GM18498 (cell line): ENCODE measurements at regions not wholly inside any gene's neighbourhood (a gene's known extent, or its start where the extent isn't known, plus 50 kb on each side); places are given as distances from the start of the nearest gene placed in this dataset.

Experiments
- ATAC-seq: cut with Tn5 transposase; IDR thresholded peaks from one replicate; pipeline ENCODE4 v1.9.1; 2021; ENCODE audit warnings: mild to moderate bottlenecking, moderate library complexity; ENCODE audit not compliant: unreplicated experiment

- ATAC-seq, result no peak
Observed at GRCh38 chr16:48105976-48106375, 49.8 kb downstream of the ABCC12 start.

- no peak for ATAC-seq
Observed at GRCh38 chr16:48105456-48105855, 50.3 kb downstream of the ABCC12 start.

GRCh38 chr16:48103591-48103990 lies 52.2 kb downstream of the ABCC12 start:
- ATAC-seq, result no peak

- no peak for ATAC-seq
Observed at GRCh38 chr16:48102083-48103008, 53.4 kb downstream of the ABCC12 start.

GRCh38 chr16:48101069-48101674 lies 54.6 kb downstream of the ABCC12 start:
- ATAC-seq, result peak; percentile 87

GRCh38 chr16:48099455-48099854 lies 56.3 kb downstream of the ABCC12 start:
- ATAC-seq, result no peak

GRCh38 chr16:48098472-48098871 lies 57.3 kb downstream of the ABCC12 start:
- ATAC-seq, result no peak

GRCh38 chr16:48091117-48091516 lies 64.7 kb downstream of the ABCC12 start:
- ATAC-seq, result no peak

GRCh38 chr16:48089053-48089792 lies 66.6 kb downstream of the ABCC12 start:
- ATAC-seq, result no peak

GRCh38 chr16:48087639-48088038 lies 68.2 kb downstream of the ABCC12 start:
- no peak for ATAC-seq

- ATAC-seq, result no peak
Observed at GRCh38 chr16:48086422-48086821, 69.4 kb downstream of the ABCC12 start.

GRCh38 chr16:48085729-48086128 lies 70.1 kb downstream of the ABCC12 start:
- ATAC-seq, result no peak

- ATAC-seq, result no peak
Observed at GRCh38 chr16:48084826-48085225, 71.0 kb downstream of the ABCC12 start.

- ATAC-seq, result no peak
Observed at GRCh38 chr16:48082516-48082915, 73.3 kb downstream of the ABCC12 start.

- ATAC-seq, result no peak
Observed at GRCh38 chr16:48081656-48082055, 74.1 kb downstream of the ABCC12 start.

- no peak for ATAC-seq
Observed at GRCh38 chr16:48076455-48077012, 79.3 kb downstream of the ABCC12 start.

GRCh38 chr16:48075398-48075797 lies 80.4 kb downstream of the ABCC12 start:
- no peak for ATAC-seq

- no peak for ATAC-seq
Observed at GRCh38 chr16:48067388-48067787, 88.4 kb downstream of the ABCC12 start.

GRCh38 chr16:48064971-48065370 lies 90.8 kb downstream of the ABCC12 start:
- ATAC-seq, result no peak

GRCh38 chr16:48062681-48063080 lies 93.1 kb downstream of the ABCC12 start:
- no peak for ATAC-seq

- ATAC-seq, result no peak
Observed at GRCh38 chr16:48059936-48060335, 95.9 kb downstream of the ABCC12 start.
